Breast epithelium (tissue), 3 donors: ENCODE measurements at regions not wholly inside any gene's neighbourhood (a gene's known extent, or its start where the extent isn't known, plus 50 kb on each side); places are given as distances from the start of the nearest gene placed in this dataset.

Experiments used
- POLR2A ChIP-seq: fragments of 450-650 bp; IDR thresholded peaks from one replicate; pipeline ENCODE4 v1.6.1; 2016; ENCODE audit warnings: antibody characterized with exemption, mild to moderate bottlenecking, moderate library complexity
- POLR2AphosphoS5 ChIP-seq, 3 donors: sonication (generic); formaldehyde crosslinking; IDR thresholded peaks; one replicate each; pipeline ENCODE4 v1.6.1; 2017; ENCODE audit warnings: antibody characterized with exemption in 3 of 3
- TF ChIP-seq, protein P1 (sequence below), 3 donors: fragments of 450-650 bp; IDR thresholded peaks; one replicate each; pipeline ENCODE4 v1.5.1; 2016 to 2017; ENCODE audit warnings: antibody characterized with exemption in 3 of 3, mild to moderate bottlenecking in 3 of 3, moderate library complexity in 3 of 3

DNA sequence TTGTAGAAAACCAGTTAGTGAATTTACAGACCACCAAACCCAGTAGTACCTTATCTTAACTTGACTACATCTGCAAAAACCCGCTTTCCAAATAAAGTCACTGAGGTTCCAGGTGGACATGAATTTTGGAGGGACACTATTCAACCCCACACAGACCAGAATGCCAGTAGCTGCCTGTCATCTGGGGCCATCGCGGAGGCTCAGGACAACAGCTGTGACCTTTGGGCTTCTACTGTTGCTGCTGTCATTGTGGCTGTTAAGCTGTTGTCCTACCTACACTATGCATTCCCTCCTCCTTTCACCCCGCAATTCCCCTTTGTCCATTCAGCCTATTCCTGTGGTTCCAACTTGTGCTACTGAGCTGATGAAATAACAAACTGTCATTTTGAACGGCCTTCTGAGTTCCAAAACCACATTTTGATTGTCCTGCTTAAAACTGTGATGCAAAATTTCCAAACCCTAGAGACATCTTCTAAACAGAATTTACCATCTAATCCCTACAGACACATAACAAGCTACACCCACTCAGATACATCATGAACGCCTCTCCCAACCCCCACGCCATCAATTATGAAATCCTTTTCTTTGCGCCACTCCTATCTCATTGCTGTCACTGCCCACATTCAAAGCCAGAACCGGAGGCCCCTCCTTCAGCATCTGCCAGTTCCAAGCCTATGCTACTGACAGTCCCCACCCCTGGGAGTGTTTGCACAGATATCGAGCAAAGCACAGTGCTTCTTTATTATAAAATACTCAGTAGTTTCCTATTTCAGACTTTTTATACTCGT lies 125.0 kb downstream of the C6orf118 start:
- TF ChIP-seq POLR2AphosphoS5 (IDR thresholded peaks at IDR 0.05) (no peak), POLR2A (no peak)
- TF ChIP-seq, protein P1, sequence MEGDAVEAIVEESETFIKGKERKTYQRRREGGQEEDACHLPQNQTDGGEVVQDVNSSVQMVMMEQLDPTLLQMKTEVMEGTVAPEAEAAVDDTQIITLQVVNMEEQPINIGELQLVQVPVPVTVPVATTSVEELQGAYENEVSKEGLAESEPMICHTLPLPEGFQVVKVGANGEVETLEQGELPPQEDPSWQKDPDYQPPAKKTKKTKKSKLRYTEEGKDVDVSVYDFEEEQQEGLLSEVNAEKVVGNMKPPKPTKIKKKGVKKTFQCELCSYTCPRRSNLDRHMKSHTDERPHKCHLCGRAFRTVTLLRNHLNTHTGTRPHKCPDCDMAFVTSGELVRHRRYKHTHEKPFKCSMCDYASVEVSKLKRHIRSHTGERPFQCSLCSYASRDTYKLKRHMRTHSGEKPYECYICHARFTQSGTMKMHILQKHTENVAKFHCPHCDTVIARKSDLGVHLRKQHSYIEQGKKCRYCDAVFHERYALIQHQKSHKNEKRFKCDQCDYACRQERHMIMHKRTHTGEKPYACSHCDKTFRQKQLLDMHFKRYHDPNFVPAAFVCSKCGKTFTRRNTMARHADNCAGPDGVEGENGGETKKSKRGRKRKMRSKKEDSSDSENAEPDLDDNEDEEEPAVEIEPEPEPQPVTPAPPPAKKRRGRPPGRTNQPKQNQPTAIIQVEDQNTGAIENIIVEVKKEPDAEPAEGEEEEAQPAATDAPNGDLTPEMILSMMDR (IDR thresholded peaks at IDR 0.05): no peak
